GM18907 (cell line): ENCODE measurements at regions not wholly inside any gene's neighbourhood (a gene's known extent, or its start where the extent isn't known, plus 50 kb on each side); places are given as distances from the start of the nearest gene placed in this dataset.

Experiments
- ATAC-seq: cut with Tn5 transposase; IDR thresholded peaks from one replicate; pipeline ENCODE4 v1.9.1; 2021; ENCODE audit warnings: mild to moderate bottlenecking, moderate library complexity; ENCODE audit not compliant: unreplicated experiment

DNA sequence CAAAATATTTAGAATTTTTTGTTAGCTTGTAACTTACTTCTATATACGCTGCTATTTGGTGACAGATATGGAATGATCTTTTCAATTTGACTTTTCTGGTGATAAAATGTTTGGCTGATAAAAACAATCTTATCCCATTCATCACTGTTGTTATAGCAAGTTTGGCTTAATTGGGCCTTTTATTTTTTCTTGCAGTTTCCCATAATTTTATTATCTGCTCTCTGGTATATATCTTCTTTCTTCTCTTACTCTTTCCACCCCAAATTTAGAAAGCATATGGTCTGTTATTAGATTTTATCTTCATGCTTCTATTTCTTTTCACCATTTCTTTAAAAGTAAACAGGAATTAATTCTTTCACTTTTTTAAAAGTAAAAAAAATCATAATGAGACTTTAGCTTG, 474.4 kb downstream of the TLE1 start:
- no peak for ATAC-seq

DNA sequence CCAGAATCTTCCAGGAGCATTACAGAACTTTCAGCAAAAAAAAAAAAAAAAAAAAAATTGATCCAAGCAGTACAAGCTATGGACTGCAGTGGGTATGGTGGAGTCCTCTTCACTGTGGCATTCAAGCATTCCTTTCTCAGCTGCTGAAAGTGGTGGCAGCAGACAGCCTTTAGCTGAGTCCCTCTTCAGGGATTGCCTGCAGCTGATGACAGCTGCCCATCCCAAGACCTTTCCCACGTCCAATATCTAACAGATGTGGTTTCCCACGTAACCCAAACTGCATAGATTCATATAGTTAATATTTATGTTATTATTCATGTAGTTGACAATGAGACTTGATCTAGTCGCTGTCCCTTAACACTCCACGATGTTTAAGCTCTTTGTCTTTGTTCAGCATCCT, 475.9 kb downstream of the TLE1 start:
- no peak for ATAC-seq

DNA sequence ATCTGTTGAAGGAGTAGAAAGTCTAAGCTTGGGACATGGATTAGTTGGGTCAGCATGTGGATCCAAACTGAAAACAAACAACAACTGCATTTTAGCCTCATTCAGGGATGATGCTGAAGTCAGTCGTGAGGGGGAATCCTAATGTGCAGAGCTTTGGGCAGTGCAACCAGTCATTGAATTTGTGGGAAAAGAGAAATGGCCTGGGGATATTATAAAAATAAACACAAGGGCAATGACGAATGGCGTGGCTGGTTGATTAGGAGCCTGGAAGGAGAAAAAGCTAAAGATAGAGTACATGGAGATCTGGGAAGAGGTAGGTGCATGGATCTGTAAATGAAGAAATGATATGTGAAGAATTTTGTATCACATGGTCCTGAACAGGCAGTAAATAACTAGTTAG, 477.6 kb downstream of the TLE1 start:
- no peak for ATAC-seq

DNA sequence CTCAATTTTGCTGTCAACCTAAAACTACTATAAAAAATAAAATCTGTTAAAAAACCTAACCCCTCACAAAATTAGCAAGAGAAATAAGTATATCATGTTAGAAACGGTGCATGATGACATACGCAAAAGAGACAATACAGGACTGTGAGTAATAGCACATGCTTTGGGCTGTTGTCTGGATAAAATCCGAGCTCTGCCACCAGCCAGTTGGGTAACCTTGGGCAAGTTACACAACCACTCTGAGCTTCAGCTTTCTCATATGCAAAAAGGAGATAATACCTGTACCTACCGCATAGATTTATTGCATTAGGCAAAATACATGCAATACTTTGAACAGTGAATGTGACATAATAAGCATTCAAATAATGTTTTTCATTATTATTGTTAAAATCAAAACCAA, 481.7 kb downstream of the TLE1 start:
- no peak for ATAC-seq

DNA sequence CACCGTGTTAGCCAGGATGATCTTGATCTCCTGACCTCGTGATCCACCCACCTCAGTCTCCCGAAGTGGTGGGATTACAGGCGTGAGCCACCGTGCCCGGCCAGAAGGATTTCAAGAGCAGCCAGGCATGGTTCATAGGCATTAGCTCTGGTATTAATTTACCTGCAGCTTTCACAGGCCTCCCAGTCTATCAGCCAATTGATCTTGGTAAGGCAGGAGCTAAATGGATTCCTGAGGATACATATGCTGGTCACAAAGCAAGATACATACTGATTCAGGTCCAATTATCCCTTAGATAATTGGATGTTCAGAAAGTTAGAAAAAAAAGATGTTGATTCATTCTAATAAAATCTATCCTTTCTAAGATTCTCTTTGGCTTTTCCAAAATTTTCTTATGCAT, 487.1 kb downstream of the TLE1 start:
- ATAC-seq, result no peak

DNA sequence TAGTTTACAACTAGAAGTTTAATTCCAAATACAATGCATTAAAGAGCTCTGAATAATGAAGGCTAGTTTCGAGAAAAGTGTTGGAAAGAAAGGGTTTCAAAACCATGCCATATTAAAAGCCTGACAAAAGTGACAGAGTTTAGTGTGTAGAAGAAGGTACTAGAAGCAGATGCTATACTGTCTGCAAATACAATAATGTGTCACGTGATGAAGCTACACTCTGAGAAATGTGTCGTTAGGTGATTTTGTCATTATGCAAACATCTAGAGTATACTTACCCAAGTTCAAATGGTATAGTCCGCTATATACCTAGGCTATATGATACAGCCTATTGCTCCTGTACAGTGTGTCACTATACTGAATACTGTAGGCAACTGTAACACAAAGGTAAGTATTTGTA, 494.1 kb downstream of the TLE1 start:
- ATAC-seq, result no peak

DNA sequence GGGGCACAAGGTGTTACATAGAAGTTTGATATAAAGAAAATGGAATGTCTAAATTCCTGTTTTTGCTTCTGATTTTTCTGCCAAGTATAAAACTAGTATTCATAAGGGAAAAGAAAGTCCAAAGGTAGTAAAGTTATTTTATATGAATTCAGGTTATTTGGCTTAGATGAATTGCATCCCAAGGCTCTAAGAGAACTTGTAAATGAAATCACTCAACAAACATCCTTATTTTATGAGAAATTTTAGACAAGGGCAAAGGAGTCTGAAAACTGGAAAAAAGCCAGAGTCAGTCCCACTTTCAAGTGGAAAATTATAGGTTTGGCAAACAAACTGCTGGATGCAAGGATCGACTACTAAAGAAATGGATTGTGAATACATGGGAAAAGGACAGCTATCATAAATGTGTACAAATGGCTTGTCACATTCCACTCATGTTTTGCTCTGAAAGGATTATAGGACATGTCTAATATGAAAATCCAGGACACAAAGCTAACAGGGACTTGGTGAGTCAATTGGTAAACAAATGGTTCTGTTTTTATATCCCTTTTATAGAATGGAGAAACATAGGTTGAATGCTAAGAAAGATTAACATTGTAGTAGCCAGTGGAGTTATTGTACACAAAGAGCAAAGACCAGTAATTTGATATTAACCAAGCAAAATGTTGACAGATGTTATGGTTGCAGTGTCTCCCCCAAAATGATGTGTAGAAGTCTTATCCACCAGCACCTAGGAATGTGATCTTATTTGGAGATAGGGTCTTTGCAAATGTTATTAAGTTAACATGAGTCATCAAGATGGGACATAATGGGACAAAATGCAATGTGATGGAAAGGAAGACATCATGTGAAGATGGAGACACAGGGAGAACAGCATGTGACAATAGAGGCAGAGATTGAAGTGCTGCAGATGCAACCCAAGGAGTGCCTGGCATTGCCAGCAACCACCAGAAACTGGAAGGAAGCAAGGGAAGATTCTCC, 495.7 kb downstream of the TLE1 start:
- no peak for ATAC-seq

DNA sequence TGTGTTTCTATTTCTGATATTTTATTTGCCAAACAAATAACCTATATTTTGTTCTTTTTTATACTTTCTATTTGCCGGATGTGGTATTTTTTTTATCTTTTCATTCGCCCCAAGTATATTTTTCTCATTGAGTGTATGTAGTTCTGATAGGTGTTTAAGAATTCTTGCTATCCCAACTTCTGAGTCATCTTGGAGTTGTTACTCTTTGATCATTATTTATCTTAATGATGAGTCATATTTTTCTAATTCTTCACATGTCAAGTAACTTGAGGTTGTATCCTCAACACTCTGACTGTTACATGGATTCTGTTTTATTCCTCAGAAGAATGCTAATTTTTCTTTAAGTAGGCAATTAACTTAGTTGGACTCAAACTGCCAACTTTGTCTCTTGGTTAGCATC, 498.1 kb downstream of the TLE1 start:
- no peak for ATAC-seq

DNA sequence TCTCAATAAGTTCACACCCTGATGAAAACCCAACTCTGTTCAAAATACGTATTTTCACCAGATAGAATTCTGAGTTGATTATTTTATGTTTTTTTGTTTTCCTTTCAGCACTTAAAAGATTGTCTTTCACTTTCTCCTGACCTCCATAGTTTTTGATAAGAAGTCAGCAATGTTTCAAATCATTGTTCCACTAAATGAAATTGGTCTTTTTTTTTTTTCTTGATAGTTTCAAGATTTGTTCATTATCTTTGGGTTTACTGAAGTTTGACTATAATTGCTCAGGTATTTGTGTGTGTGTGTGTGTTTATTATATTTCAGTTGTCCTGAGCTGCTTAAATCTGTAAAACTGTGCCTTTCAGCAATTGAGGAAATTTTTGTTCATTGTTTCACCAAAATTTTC, 498.7 kb downstream of the TLE1 start:
- ATAC-seq, result no peak

DNA sequence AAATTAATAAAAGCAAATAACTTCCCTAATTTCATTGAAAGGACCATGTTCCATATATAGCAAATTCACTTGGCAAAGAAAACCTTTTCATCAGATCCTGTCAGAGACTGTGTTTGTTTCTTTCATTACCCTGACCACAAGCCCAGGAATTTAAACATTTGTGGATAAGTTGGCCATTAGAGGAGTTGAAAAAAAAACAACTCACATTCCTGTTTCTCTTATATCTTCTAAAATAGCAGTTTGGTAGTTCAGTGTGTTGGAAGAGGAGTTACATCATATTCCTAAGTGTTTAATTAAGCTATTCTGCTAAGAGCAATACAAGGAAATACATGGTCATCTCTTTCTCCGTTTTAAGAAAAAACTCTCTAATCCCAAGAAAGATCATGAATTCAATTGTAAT, 505.6 kb downstream of the TLE1 start:
- no peak for ATAC-seq

DNA sequence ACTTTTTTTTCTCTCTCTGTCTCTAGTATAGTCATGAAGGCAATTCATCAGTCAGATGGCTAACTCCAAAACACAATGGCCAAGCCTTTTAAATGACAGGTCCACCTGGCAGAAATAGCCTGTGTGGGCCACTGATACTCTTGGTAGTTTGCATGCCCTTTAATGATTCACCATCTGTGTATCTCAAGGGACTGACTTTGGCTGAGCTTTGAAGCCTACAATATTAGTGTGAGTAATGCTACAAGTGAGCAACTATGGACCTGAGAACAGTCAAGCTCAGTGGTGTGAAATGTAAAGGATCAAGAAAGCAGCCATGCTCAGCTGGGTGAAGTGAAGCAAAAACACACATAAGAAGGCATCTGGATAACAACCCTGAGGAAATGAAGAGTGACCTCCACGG, 506.9 kb downstream of the TLE1 start:
- ATAC-seq, result no peak

DNA sequence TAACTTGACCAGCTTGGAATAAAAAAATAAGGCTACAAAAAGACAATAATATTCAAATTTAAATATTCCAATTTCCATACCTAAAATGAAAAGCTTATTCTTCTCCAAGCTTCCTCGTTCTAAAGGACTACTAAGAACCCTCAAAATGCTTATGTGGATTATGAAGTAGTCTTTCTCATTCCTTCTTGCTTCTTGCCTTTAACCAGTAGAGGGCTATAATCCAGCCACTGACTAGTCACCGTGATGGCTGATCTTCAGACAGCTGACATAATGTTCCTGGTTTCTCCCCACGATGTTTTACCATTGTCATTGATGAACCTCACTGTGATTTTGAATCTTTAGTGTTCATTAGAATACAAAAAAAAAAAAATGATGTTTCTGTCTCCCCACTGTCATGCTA, 515.3 kb downstream of the TLE1 start:
- ATAC-seq, result no peak

DNA sequence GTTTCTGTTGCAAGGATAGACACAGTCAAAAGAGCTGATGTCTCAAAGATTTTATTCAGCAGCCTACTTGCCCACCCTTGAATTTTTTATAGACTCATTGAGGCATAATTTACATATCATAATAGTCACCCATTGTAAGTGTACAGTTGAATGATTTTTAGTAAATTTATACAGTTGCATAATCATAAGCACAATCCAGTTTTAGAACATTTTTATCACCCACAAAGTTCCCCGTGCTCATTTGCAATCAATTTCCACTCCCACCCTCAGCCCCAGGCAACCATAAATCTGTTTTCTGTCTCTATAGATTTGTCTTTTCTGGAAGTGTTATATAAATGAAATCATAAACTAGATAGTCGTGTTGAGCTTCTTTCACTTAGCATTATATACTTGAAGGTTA, 517.7 kb downstream of the TLE1 start:
- ATAC-seq, result no peak

DNA sequence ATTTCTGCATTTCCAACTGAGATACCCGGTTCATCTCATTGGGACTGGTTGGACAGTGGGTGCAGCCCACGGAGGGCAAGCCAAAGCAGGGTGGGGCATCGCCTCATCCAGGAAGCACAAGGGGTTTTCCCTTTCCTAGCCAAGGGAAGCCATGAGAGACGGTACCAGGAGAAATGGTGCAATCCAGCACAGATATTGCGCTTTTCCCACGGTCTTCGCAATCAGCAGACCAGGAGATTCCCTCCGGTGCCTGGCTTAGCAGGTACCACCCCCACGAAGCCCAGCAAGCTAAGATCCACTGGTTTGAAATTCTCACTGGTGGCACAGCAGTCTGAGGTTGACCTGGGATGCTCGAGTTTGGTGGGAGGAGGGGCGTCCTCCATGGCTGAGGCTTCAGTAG, 527.0 kb downstream of the TLE1 start:
- ATAC-seq, result no peak

DNA sequence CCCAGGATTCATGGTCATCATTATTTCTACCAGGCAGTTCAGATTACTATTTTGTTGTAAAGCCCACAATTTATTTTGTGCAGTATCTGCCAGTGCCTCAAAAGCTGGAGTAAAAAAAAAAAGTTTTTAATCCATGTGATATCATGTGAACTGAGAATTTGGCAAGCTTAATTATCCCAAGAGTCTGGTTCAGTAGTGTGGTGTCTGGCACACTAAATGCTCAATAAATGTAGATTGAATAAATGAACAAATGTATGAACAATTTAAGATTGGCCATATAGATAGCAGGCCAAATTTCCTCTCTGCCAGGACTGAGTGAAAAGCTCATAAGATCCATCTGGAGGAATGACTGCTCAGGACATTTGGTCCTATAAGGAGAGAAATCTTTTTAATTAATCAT, 533.0 kb downstream of the TLE1 start:
- no peak for ATAC-seq

DNA sequence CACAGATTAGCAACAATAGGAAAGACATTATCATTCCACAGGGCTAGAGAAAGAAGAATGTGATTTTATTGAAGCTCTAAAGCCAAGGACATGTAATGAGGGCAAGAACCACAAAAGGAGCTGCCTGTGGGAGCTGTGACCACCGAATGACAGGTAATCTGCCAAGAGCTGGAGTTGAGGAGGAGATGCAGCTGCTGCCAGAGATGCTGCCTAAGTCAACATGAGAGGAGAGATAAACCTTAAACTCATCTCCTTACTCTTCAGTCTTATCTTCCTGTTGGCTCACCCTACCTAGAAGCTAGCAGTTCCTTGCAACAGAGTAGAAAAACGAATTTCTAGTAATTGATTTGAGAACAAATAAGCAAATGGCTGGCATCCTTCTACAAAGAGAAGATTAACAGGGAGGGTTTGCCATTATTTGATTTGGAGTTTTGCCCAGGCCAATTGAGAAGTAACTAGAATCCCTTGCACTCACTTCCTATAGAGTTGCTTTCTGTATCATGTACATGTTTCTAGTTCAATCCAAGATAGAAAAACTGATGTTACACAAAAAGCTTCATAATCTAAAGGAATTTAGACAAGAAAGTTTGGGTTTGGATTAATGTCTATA, 539.2 kb downstream of the TLE1 start:
- ATAC-seq, result no peak

DNA sequence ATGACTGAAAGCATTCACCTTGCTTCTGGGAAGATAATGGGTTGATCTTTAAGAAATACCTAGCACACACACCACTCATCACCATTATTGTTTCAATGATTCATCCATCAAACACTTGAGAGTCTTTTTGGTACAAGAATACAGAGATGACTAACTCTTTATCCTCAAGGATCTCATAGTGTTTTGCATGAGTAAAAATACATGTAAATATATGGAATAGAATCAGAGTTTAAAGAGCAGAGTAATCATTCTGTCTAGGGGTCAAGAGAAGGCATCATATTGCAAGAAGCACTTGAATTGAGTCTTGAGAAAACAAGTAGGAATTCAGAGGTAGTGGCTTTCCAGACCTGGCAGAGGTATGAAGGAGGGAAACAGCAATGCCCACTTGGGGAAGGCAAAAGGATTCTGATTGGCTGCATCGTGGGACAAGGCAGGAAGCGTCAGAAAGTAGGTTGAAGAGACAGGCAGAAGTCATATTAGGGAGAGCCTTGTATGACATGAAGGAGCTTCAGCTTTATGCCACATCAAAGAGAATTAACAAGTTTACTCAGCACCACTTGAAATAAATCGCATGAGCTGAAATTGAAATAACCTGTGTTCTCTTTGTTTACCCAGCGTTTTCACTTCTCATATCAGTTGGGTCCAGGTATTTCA, 542.5 kb downstream of the TLE1 start:
- no peak for ATAC-seq

DNA sequence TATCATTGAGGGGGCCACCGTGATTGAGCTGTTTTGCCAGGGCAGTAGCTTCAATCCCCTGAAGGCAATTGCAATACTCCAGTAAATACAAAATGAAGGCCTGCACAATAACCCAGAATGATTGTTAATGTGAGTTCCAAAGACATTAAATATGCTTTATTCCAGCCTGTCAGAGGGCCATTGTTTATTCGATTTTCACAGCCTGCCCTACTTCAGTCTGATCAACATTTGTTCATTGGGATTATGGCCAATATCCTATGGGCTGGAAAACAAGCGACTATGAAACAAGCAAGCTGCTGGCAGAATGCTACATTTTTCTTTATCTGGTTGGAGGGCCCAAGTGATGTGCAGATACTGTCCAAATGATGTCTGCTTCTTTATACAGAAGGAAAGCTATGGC, 543.1 kb downstream of the TLE1 start:
- no peak for ATAC-seq

DNA sequence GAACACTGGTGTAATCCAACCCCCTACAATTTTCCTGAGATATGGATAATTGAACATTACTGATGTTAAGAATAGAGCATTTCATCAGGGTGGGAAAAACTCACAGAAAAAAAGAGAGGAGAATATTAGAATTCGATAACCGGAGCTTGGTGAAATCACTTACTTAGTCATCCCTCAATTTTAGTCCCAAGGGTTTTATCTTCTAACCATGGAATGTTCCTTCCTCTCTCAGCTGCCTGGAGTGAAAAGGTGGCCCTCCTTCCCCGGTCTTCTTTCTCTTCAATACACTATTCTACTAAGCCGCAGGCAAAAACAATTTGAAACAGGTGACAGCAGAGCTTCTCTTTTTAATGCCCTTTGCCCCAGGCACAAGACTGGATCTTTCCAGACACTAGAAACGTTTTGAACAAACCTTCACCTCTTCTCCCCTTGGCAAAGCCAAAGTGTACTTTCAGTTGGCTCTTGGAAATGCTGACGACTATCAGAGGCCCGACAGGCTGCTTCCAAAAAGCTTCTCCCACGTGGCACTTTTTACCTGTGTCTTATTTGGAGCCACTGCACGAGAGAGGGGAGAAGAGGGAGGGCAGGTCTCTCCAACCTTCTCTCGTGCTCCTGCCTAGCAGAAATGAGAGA, 543.9 kb downstream of the TLE1 start:
- no peak for ATAC-seq

DNA sequence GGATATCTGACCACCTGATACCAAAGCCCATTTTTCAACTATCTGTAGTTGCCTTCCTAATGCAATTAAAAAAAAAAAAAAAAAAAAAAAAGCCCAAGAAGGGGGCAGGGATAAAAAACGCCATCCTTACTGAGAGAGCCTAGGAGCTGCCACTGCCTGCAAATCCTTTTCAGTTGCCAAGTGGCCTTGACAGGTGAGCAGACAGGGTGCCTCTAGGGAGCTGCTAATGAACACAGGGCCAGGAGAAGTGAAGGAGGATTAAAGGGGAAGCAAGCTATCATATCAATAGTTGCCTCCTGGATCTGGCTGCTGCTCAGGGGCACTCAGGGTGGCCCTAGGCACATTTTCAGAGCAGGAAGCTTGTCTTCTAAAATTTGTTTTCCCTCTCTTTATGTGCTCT, 547.4 kb downstream of the TLE1 start:
- ATAC-seq, result no peak

DNA sequence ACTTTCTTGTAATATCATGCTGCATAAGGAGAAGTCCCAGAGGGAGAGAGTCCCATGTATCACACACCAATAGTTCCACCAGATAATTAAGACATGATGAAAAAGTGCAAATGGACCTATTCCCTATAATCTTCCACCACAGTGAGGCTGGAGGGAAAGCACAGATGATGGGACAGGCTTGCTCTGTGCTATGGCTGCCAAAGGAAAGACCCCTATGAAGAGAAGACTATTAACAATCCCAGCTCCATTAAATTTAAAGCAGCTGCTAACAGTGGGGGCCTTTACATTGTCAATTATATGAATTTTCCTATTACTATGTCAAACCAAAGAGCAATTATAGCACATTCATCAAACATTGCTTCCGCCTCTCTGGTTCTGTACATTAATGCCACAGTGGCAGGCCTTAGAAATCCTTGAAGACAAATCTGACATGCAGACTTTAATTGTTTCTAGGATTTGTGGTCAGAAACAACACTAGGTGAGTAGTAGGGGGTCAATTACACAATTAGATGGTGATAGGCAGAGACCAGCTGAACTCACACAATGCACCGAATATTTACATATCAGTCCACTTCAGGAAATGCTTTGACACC, 551.3 kb downstream of the TLE1 start:
- no peak for ATAC-seq
